IMR-90 (cell line): ENCODE measurements at regions not wholly inside any gene's neighbourhood (a gene's known extent, or its start where the extent isn't known, plus 50 kb on each side); places are given as distances from the start of the nearest gene placed in this dataset.

Experiments
- BHLHE40 ChIP-seq: fragments of 150-350 bp; IDR thresholded peaks from 2 replicates; pipeline ENCODE4 v1.6.1; 2016; ENCODE audit warnings: mild to moderate bottlenecking, low read depth, low read length
- CEBPB ChIP-seq: IDR thresholded peaks from 2 replicates; pipeline ENCODE4 v1.6.1; 2012; ENCODE audit warnings: low read depth, low read length, improper control_type of control experiment
- CHD1 ChIP-seq: IDR thresholded peaks from 2 replicates; pipeline ENCODE4 v1.6.1; 2012; ENCODE audit warnings: low read depth, low read length, improper control_type of control experiment
- CTCF ChIP-seq: conservative IDR thresholded peaks from 2 replicates; pipeline ENCODE4 v1.5.1; 2012; ENCODE audit warnings: mild to moderate bottlenecking, low read depth, low read length, improper control_type of control experiment
- ELK1 ChIP-seq: fragments of 150-350 bp; IDR thresholded peaks from 2 replicates; pipeline ENCODE4 v1.6.1; 2016; ENCODE audit warnings: low read depth, mild to moderate bottlenecking, low read length, moderate library complexity, borderline replicate concordance
- FOS ChIP-seq: fragments of 150-350 bp; IDR thresholded peaks from 2 replicates; pipeline ENCODE4 v1.6.1; 2016; ENCODE audit warnings: low read depth, low read length
- MAZ ChIP-seq: IDR thresholded peaks from 2 replicates; pipeline ENCODE4 v1.6.1; 2012; ENCODE audit warnings: low read depth, mild to moderate bottlenecking, low read length, improper control_type of control experiment, moderate library complexity, borderline replicate concordance
- NFE2L2 ChIP-seq: fragments of 150-350 bp; IDR thresholded peaks from 2 replicates; pipeline ENCODE4 v1.6.1; 2016; ENCODE audit warnings: low read depth, mild to moderate bottlenecking, low read length
- POLR2A ChIP-seq: IDR thresholded peaks from 2 replicates; pipeline ENCODE4 v1.6.1; 2012; ENCODE audit warnings: mild to moderate bottlenecking, low read depth, low read length
- RAD21 ChIP-seq: IDR thresholded peaks from 2 replicates; pipeline ENCODE4 v1.6.1; 2012; ENCODE audit warnings: low read length, improper control_type of control experiment
- RCOR1 ChIP-seq: IDR thresholded peaks from 2 replicates; pipeline ENCODE4 v1.6.1; 2012; ENCODE audit warnings: mild to moderate bottlenecking, low read length, improper control_type of control experiment; ENCODE audit not compliant: insufficient replicate concordance
- SMC3 ChIP-seq: fragments of 150-350 bp; IDR thresholded peaks from 2 replicates; pipeline ENCODE4 v1.6.1; 2016; ENCODE audit warnings: low read depth, mild to moderate bottlenecking, antibody characterized with exemption, low read length, moderate library complexity

GRCh38 chrX:128460835-128461234, 408.6 kb upstream of the ACTRT1 start:
- no peak for TF ChIP-seq CTCF
- no peak for TF ChIP-seq POLR2A
- TF ChIP-seq NFE2L2, result no peak
- TF ChIP-seq RAD21, result no peak
- no peak for TF ChIP-seq SMC3
- TF ChIP-seq CHD1, result no peak
- no peak for TF ChIP-seq RCOR1
- TF ChIP-seq CEBPB, result no peak
- no peak for TF ChIP-seq BHLHE40
- no peak for TF ChIP-seq FOS
- no peak for TF ChIP-seq MAZ
- no peak for TF ChIP-seq ELK1
